ENCODE measurements at regions not wholly inside any gene's neighbourhood (a gene's known extent, or its start where the extent isn't known, plus 50 kb on each side); places are given as distances from the start of the nearest gene placed in this dataset.

- H3K27me3 ChIP-seq (ENCODE audit: insufficient read depth, low read length) = no peaks in the 10 kb centered on the region
Measured at GRCh38 chr7:68542831-68543230, 1055.4 kb upstream of the AUTS2 start.

GRCh38 chr7:68544851-68545250 lies 1053.4 kb upstream of the AUTS2 start:
- H2AFZ ChIP-seq (ENCODE audit: low read length) = no peak overlapping the region
- no peak overlapping the region for H3K27ac ChIP-seq (ENCODE audit: low read depth, low read length)
- H4K20me1 ChIP-seq (ENCODE audit: insufficient read depth, low read length) = no peaks in the 10 kb centered on the region
- H3K4me2 ChIP-seq (ENCODE audit: insufficient read depth, low read length) = no peak overlapping the region
- no peak overlapping the region for H3K4me3 ChIP-seq (ENCODE audit: insufficient read depth, low read length)
- H3K79me2 ChIP-seq (ENCODE audit: insufficient read depth, low read length) = no peaks in the 10 kb centered on the region
- H3K4me1 ChIP-seq (ENCODE audit: insufficient read depth, low read length) = peaks cover 11% of the 10 kb centered on the region
- no peaks in the 10 kb centered on the region for H3K27me3 ChIP-seq (ENCODE audit: insufficient read depth, low read length)
- no peak for TF ChIP-seq CTCF (IDR thresholded peaks at IDR 0.05; ENCODE audit: extremely low read depth, low read depth, low read length)
- H3K36me3 ChIP-seq (ENCODE audit: insufficient read depth, low read length) = no peaks in the 10 kb centered on the region
- DNase-seq (ENCODE audit: insufficient read length, low spot score, missing footprints) = no peak
- no peaks in the 10 kb centered on the region for H3K9me3 ChIP-seq (ENCODE audit: low read depth, low read length)

More at GRCh38 chr7:68542831-68543230, 1055.4 kb upstream of the AUTS2 start:
- H3K27ac ChIP-seq (ENCODE audit: low read depth, low read length) = no peak overlapping the region
- no peak overlapping the region for H3K4me3 ChIP-seq (ENCODE audit: insufficient read depth, low read length)
- H3K4me1 ChIP-seq (ENCODE audit: insufficient read depth, low read length) = peaks cover 11% of the 10 kb centered on the region
- no peaks in the 10 kb centered on the region for H3K36me3 ChIP-seq (ENCODE audit: insufficient read depth, low read length)
- no peaks in the 10 kb centered on the region for H3K79me2 ChIP-seq (ENCODE audit: insufficient read depth, low read length)
- TF ChIP-seq CTCF (IDR thresholded peaks at IDR 0.05; ENCODE audit: extremely low read depth, low read depth, low read length) = no peak
- H4K20me1 ChIP-seq (ENCODE audit: insufficient read depth, low read length) = no peaks in the 10 kb centered on the region
- no peak for DNase-seq (ENCODE audit: insufficient read length, low spot score, missing footprints)
- H2AFZ ChIP-seq (ENCODE audit: low read length) = no peak overlapping the region
- H3K4me2 ChIP-seq (ENCODE audit: insufficient read depth, low read length) = no peak overlapping the region
- H3K9me3 ChIP-seq (ENCODE audit: low read depth, low read length) = no peaks in the 10 kb centered on the region

GRCh38 chr7:68547181-68547580 lies 1051.1 kb upstream of the AUTS2 start:
- DNase-seq (ENCODE audit: insufficient read length, low spot score, missing footprints) = no peak
- H3K27me3 ChIP-seq (ENCODE audit: insufficient read depth, low read length) = no peaks in the 10 kb centered on the region
- no peak overlapping the region for H3K27ac ChIP-seq (ENCODE audit: low read depth, low read length)
- TF ChIP-seq CTCF (IDR thresholded peaks at IDR 0.05; ENCODE audit: extremely low read depth, low read depth, low read length) = no peak
- peak overlapping the region; percentile 26 for H2AFZ ChIP-seq (ENCODE audit: low read length)
- no peak overlapping the region for H3K4me3 ChIP-seq (ENCODE audit: insufficient read depth, low read length)
- H3K79me2 ChIP-seq (ENCODE audit: insufficient read depth, low read length) = no peaks in the 10 kb centered on the region
- no peaks in the 10 kb centered on the region for H4K20me1 ChIP-seq (ENCODE audit: insufficient read depth, low read length)
- no peaks in the 10 kb centered on the region for H3K9me3 ChIP-seq (ENCODE audit: low read depth, low read length)
- peak overlapping the region; percentile 37 for H3K4me2 ChIP-seq (ENCODE audit: insufficient read depth, low read length)
- H3K36me3 ChIP-seq (ENCODE audit: insufficient read depth, low read length) = no peaks in the 10 kb centered on the region
- peaks cover 11% of the 10 kb centered on the region for H3K4me1 ChIP-seq (ENCODE audit: insufficient read depth, low read length)

- Histone ChIP-seq H3K36me3 (ENCODE audit: insufficient read depth, low read length) (no peaks in the 10 kb centered on the region), H2AFZ (ENCODE audit: low read length) (no peak overlapping the region), H3K27ac (ENCODE audit: low read depth, low read length) (no peak overlapping the region), H3K9me3 (ENCODE audit: low read depth, low read length) (no peaks in the 10 kb centered on the region), H3K4me2 (ENCODE audit: insufficient read depth, low read length) (no peak overlapping the region), H4K20me1 (ENCODE audit: insufficient read depth, low read length) (no peaks in the 10 kb centered on the region), H3K79me2 (ENCODE audit: insufficient read depth, low read length) (no peaks in the 10 kb centered on the region), H3K27me3 (ENCODE audit: insufficient read depth, low read length) (no peaks in the 10 kb centered on the region), H3K4me1 (ENCODE audit: insufficient read depth, low read length) (peaks cover 11% of the 10 kb centered on the region), H3K4me3 (ENCODE audit: insufficient read depth, low read length) (no peak overlapping the region)
- TF ChIP-seq CTCF (IDR thresholded peaks at IDR 0.05; ENCODE audit: extremely low read depth, low read depth, low read length) = no peak
- no peak for DNase-seq (ENCODE audit: insufficient read length, low spot score, missing footprints)
Measured at GRCh38 chr7:68547799-68548198, 1050.5 kb upstream of the AUTS2 start.

Data from osteoblast (primary cell).